Thoracic aorta (tissue), 2 donors: ENCODE measurements at regions not wholly inside any gene's neighbourhood (a gene's known extent, or its start where the extent isn't known, plus 50 kb on each side); places are given as distances from the start of the nearest gene placed in this dataset.

Experiments used
- ATAC-seq: fragments of 150-250 bp; one replicate; pipeline ENCODE4 v1.8.0; 2017; ENCODE audit warnings: low read depth; ENCODE audit not compliant: insufficient number of reproducible peaks, low FRiP score
- DNase-seq: peaks from one replicate; pipeline ENCODE4 v3.0.0-alpha.2; 2020; ENCODE audit warnings: low spot score
- H3K27ac ChIP-seq, 2 donors: fragments of 200-600 bp; sonication (generic); 1 replicate in 1 of 2; 2 replicates in 1 of 2; pipeline ENCODE4 v1.5.1; 2016; ENCODE audit warnings: mild to moderate bottlenecking in 2 of 2, moderate library complexity in 2 of 2
- H3K27me3 ChIP-seq: fragments of 200-600 bp; sonication (generic); replicated peaks from 2 replicates; pipeline ENCODE4 v1.6.0; 2016; ENCODE audit warnings: mild to moderate bottlenecking; ENCODE audit not compliant: insufficient read depth
- H3K36me3 ChIP-seq: fragments of 200-600 bp; sonication (generic); one replicate; pipeline ENCODE4 v1.5.1; 2016
- H3K4me1 ChIP-seq, 2 donors: fragments of 200-600 bp; sonication (generic); 1 replicate in 1 of 2; 2 replicates in 1 of 2; pipeline versions ENCODE4 v1.5.1 to v1.6.0; 2016; ENCODE audit warnings: low read depth in 2 of 2, mild to moderate bottlenecking in 1 of 2; ENCODE audit not compliant: control insufficient read depth in 1 of 2
- H3K4me3 ChIP-seq: fragments of 200-600 bp; sonication (generic); 2 replicates; pipeline ENCODE4 v1.5.1; 2016; ENCODE audit warnings: mild to moderate bottlenecking
- H3K9me3 ChIP-seq: fragments of 200-600 bp; sonication (generic); 2 replicates; pipeline ENCODE4 v1.5.1; 2016
- CTCF ChIP-seq: fragments of 200-600 bp; sonication (generic); IDR thresholded peaks from one replicate; pipeline ENCODE4 v1.5.1; 2019; ENCODE audit warnings: antibody characterized with exemption

- no peak for ATAC-seq
- Histone ChIP-seq H3K36me3 (no peaks in the 10 kb centered on the region), H3K27me3 (no peaks in the 10 kb centered on the region), H3K4me1 (no peaks in the 10 kb centered on the region), H3K4me3 (no peak overlapping the region), H3K27ac (no peak overlapping the region), H3K9me3 (no peaks in the 10 kb centered on the region)
- no peak for TF ChIP-seq CTCF
- no peak for DNase-seq
These were observed 1848.3 kb upstream of the RAG2 start for GRCh38 chr11:38446336-38446735.

GRCh38 chr11:38438091-38438490 is 1840.1 kb upstream of the RAG2 start:
- no peak for DNase-seq
- no peak overlapping the region for H3K27ac ChIP-seq
- no peaks in the 10 kb centered on the region for H3K4me1 ChIP-seq
- H3K9me3 ChIP-seq: no peaks in the 10 kb centered on the region
- H3K4me3 ChIP-seq: no peak overlapping the region
- TF ChIP-seq CTCF: no peak
- H3K27me3 ChIP-seq: no peaks in the 10 kb centered on the region
- ATAC-seq: no peak
- H3K36me3 ChIP-seq: no peaks in the 10 kb centered on the region

GRCh38 chr11:38425578-38425977 is 1827.5 kb upstream of the RAG2 start:
- Histone ChIP-seq H3K27me3 (no peaks in the 10 kb centered on the region), H3K4me1 (no peaks in the 10 kb centered on the region), H3K36me3 (no peaks in the 10 kb centered on the region), H3K4me3 (no peak overlapping the region), H3K9me3 (no peaks in the 10 kb centered on the region), H3K27ac (no peak overlapping the region)
- no peak for TF ChIP-seq CTCF
- ATAC-seq (no peak), DNase-seq (no peak)

GRCh38 chr11:38423042-38423441 is 1825.0 kb upstream of the RAG2 start:
- TF ChIP-seq CTCF: no peak
- no peak overlapping the region for H3K27ac ChIP-seq
- ATAC-seq: no peak

GRCh38 chr11:38416141-38416540 is 1818.1 kb upstream of the RAG2 start:
- no peaks in the 10 kb centered on the region for H3K9me3 ChIP-seq
- DNase-seq: no peak
- H3K27ac ChIP-seq: no peak overlapping the region
- no peaks in the 10 kb centered on the region for H3K36me3 ChIP-seq
- ATAC-seq: no peak
- H3K4me1 ChIP-seq: no peaks in the 10 kb centered on the region
- no peak overlapping the region for H3K4me3 ChIP-seq
- no peaks in the 10 kb centered on the region for H3K27me3 ChIP-seq
- TF ChIP-seq CTCF: no peak

More at GRCh38 chr11:38423042-38423441, 1825.0 kb upstream of the RAG2 start:
- Histone ChIP-seq H3K9me3 (no peaks in the 10 kb centered on the region), H3K27me3 (no peaks in the 10 kb centered on the region), H3K36me3 (no peaks in the 10 kb centered on the region), H3K4me1 (no peaks in the 10 kb centered on the region), H3K4me3 (no peak overlapping the region)
- DNase-seq: no peak
